ENCODE measurements at regions not wholly inside any gene's neighbourhood (a gene's known extent, or its start where the extent isn't known, plus 50 kb on each side); places are given as distances from the start of the nearest gene placed in this dataset.

- H3K4me3 ChIP-seq (ENCODE audit: low read depth, low read length, poor library complexity, severe bottlenecking), result no peak overlapping the region
- no peaks in the 10 kb centered on the region for H3K36me3 ChIP-seq (ENCODE audit: insufficient read depth, low read length)
- H3F3A ChIP-seq (ENCODE audit: insufficient read depth, low read length), result no peaks in the 10 kb centered on the region
- H4K20me1 ChIP-seq (ENCODE audit: insufficient read depth, low read length), result no peaks in the 10 kb centered on the region
- TF ChIP-seq CTCF (IDR thresholded peaks at IDR 0.05; ENCODE audit: low read length) (no peak), EZH2 (IDR thresholded peaks at IDR 0.05; ENCODE audit: borderline replicate concordance, low read length) (no peak)
- H3K4me2 ChIP-seq (ENCODE audit: low read length), result no peak overlapping the region
- no peaks in the 10 kb centered on the region for H3K9me2 ChIP-seq (ENCODE audit: low read depth, low read length)
- no peaks in the 10 kb centered on the region for H3K27me3 ChIP-seq (ENCODE audit: insufficient read depth, low read length)
- H3K9me3 ChIP-seq (ENCODE audit: low read length), result no peaks in the 10 kb centered on the region
- no peak overlapping the region for H3K9ac ChIP-seq (ENCODE audit: low read length)
- H3K79me2 ChIP-seq (ENCODE audit: insufficient read depth, low read length), result no peaks in the 10 kb centered on the region
- H3K27ac ChIP-seq (ENCODE audit: low read depth, low read length, poor library complexity, severe bottlenecking), result no peak overlapping the region
- H3K4me1 ChIP-seq (ENCODE audit: insufficient read depth, low read length, severe bottlenecking), result no peaks in the 10 kb centered on the region
- H2AFZ ChIP-seq (ENCODE audit: low read length), result no peak overlapping the region
Measured at GRCh38 chr11:80727315-80727714, 1286.5 kb upstream of the TENM4 start.

- H2AFZ ChIP-seq (ENCODE audit: low read length), result no peak overlapping the region
- no peaks in the 10 kb centered on the region for H3K79me2 ChIP-seq (ENCODE audit: insufficient read depth, low read length)
- no peaks in the 10 kb centered on the region for H3F3A ChIP-seq (ENCODE audit: insufficient read depth, low read length)
- H3K27ac ChIP-seq (ENCODE audit: low read depth, low read length, poor library complexity, severe bottlenecking), result no peak overlapping the region
- H3K9ac ChIP-seq (ENCODE audit: low read length), result no peak overlapping the region
- H3K27me3 ChIP-seq (ENCODE audit: insufficient read depth, low read length), result no peaks in the 10 kb centered on the region
- TF ChIP-seq EZH2 (IDR thresholded peaks at IDR 0.05; ENCODE audit: borderline replicate concordance, low read length) (no peak), CTCF (IDR thresholded peaks at IDR 0.05; ENCODE audit: low read length) (no peak)
- H3K4me1 ChIP-seq (ENCODE audit: insufficient read depth, low read length, severe bottlenecking), result no peaks in the 10 kb centered on the region
- no peaks in the 10 kb centered on the region for H3K9me3 ChIP-seq (ENCODE audit: low read length)
- no peak overlapping the region for H3K4me2 ChIP-seq (ENCODE audit: low read length)
- H3K4me3 ChIP-seq (ENCODE audit: low read depth, low read length, poor library complexity, severe bottlenecking), result no peak overlapping the region
- no peaks in the 10 kb centered on the region for H4K20me1 ChIP-seq (ENCODE audit: insufficient read depth, low read length)
- no peaks in the 10 kb centered on the region for H3K9me2 ChIP-seq (ENCODE audit: low read depth, low read length)
- no peaks in the 10 kb centered on the region for H3K36me3 ChIP-seq (ENCODE audit: insufficient read depth, low read length)
Measured at GRCh38 chr11:80726236-80726635, 1285.4 kb upstream of the TENM4 start.

GRCh38 chr11:80724366-80724765 lies 1283.5 kb upstream of the TENM4 start:
- Histone ChIP-seq H2AFZ (ENCODE audit: low read length) (no peak overlapping the region), H3K27ac (ENCODE audit: low read depth, low read length, poor library complexity, severe bottlenecking) (no peak overlapping the region), H3K79me2 (ENCODE audit: insufficient read depth, low read length) (no peaks in the 10 kb centered on the region), H3K9me2 (ENCODE audit: low read depth, low read length) (no peaks in the 10 kb centered on the region), H3K4me2 (ENCODE audit: low read length) (no peak overlapping the region), H3K4me1 (ENCODE audit: insufficient read depth, low read length, severe bottlenecking) (no peaks in the 10 kb centered on the region), H3K27me3 (ENCODE audit: insufficient read depth, low read length) (no peaks in the 10 kb centered on the region), H3K4me3 (ENCODE audit: low read depth, low read length, poor library complexity, severe bottlenecking) (no peak overlapping the region), H3K9ac (ENCODE audit: low read length) (no peak overlapping the region), H3K9me3 (ENCODE audit: low read length) (no peaks in the 10 kb centered on the region), H3F3A (ENCODE audit: insufficient read depth, low read length) (no peaks in the 10 kb centered on the region), H3K36me3 (ENCODE audit: insufficient read depth, low read length) (no peaks in the 10 kb centered on the region), H4K20me1 (ENCODE audit: insufficient read depth, low read length) (no peaks in the 10 kb centered on the region)
- no peak for TF ChIP-seq CTCF (IDR thresholded peaks at IDR 0.05; ENCODE audit: low read length)
- TF ChIP-seq EZH2 (IDR thresholded peaks at IDR 0.05; ENCODE audit: borderline replicate concordance, low read length), result no peak

Data from OCI-LY1 (cell line).